T-helper 1 cell (primary cell): ENCODE measurements at regions not wholly inside any gene's neighbourhood (a gene's known extent, or its start where the extent isn't known, plus 50 kb on each side); places are given as distances from the start of the nearest gene placed in this dataset.

Source experiments
- DNase-seq, 5 donors: peaks; one replicate each; pipeline ENCODE4 v3.0.0-alpha.2; 2012 to 2020

DNA sequence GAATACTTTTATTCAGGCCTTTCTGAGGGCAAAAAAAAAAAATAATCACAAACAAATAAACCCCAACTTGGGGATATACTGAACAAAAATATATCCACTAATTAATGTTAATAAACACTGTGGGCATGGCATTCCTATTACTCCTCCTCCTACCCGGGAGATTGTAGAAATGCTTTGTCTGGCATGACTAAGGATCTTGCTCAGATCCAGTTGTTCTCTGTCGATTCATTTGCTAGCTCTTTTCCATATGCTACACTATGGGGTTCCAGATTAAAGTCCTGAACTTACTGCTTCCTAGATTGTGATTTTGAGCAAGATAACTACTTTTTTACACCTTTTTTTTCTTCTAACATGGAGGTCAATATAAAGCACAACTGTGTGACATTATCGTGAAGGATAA lies 102.2 kb upstream of the PRR16 start:
- no peak for DNase-seq

DNA sequence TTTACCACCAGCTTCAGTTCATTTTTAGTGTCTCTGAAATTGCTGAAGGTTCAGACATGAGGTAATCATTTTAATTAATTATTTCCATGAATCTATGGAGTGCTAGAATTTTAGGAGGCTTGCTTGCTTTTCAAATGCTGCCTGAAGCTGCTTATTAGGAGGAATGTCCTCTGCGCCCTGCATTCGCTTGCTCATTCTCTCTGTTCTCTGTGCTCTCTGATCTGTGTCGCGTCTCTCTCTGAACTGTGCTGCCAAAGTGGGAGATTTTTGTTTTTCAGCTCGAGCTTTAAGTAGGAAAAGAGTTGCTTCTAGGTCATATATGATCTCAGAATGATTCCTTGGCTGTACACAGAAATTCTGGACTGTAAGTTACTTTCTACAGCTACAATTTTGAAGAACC lies 101.7 kb upstream of the PRR16 start:
- DNase-seq, result no peak

DNA sequence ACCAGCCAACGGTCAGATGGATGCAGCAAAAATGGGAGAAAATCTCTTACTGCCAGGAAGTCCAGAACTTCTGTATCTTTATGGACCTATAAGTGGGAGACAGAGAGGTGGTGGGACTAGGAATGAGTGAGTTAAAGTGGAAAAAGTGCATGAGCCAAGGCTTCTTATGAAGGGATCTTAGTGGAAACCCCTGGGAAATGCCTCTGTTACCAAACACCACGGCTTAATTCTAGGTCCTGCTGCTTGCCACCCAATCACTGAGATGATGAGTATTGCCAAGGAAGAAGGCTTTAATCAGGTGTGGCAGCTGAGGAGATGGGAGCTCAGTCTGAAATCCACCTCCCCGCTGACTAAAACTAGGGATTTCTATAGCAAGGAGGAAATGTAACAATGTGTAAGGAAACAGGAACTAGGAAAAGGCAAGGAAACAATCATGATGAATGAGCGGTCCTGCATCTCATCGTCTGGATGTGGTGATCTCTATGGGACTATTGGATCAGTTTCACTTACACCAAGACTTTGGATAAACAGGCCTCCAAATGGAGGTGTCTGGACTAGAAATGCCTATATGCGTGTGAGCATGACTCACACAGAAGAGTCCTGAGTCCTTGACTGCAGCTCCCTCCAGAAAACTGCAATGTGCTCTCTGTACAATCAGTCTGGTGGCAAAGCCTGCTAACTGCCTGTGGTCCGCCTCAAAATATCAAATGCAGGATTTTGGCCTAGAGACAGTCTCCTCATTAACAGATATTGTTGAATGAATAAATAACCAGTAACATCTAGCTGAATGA lies 98.2 kb upstream of the PRR16 start:
- DNase-seq, result no peak

DNA sequence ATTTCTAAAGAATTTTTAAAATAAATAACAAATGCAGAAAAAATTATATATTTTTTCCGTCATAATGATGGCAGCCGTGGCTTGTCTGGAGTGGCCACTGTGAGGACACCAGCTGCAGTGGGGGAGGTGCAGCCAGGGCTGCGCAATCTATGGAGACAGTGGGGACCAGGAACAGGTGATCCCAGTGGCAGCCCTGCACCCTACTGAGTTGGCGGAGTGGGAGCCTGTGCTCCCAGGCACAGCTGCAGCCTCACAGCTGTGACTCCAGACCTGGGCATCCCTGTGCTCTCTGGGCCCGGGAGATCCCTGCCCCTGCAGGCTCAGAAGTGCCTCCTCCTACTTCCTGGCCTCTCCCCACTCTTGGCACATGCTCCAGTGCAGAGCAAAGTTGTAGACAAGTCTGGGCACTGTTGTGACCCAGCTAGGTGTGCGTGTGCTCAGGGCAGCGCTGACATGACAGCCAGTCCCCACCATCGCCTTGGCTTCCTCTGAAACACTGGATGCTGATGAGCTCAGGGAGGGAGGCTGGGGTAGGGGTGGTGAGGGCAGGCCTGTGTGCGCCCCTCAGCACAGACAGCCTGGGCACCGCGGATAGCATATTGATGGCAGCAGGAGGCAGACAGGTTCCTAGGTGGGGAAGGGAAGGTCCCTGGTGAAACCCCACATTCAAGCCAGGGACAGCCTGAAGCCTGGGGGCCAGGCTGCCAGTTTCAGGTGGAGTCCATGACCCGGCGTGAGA lies 96.0 kb upstream of the PRR16 start:
- DNase-seq, result no peak

DNA sequence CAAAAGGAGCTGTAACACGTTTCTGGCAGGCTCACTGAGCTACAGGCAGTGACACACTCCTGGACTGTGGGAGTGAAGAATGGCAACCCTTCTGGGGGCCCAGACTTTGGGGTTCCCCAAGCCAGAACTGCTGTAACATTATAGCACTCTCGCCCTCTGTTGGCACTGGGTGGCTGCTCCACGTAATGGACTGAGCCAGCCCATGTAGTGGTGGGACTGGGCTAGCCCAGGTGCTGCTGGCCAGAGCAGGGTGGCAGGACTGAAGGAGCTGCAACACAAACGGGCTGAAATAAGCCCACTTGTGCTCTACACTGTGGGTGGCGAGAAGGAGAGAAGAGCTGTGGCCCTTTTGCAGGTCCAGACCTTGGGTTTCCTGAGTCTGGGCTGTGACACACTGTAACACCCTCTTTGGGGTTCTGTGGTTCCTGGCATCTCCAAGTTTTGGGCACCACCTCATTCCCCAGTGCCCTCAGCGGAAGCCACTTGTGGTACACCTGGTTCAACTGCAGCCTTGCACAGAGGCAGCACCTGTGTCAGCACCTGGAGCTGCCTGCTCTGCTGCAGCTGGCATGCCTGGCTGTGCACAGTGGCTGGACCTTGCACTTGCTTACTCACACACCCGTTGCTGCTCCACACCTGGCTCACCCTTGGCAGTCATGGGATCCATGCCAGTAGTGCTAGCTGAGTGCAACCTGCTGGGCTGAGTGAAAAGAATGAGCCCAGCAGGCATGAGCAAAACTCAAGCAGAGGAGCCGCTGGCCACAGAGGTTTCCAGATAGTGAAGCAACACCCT lies 95.0 kb upstream of the PRR16 start:
- no peak for DNase-seq

DNA sequence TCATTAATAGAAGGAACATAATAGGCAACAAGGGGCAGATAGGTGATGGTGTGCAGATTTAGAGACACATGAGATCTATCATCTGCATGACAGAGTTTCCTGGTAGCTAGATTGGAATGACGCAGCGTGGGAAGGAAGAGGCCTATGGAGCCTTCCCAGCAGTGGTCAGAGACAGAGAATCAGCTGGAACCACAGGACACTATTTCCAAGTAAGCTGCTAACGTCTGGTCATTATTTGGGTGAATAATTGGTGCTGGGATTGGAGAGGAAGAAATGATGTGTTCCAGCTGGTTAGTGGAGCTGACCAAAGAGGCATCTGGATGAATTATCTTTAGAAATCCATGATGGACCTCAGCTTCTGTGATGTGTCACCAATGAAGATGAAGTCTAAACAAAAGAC lies 91.2 kb upstream of the PRR16 start:
- no peak for DNase-seq

DNA sequence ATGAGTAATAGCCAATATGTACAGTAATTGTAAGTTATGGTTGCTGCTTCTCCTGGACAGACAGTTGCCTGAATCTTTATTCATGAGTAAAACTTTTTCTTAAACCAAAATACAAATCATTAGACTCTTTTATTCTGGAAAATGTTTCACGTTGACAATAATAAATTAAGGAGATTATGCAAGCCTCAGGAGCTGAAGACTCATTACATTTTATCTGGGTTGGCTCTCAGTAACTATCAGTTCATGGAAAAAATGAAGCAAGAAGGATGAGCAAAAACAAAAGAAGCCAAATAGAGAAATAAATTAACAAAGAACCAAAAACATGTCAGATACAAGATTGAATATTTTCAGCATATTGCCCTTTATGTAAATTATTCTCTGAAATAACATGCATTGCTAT lies 88.9 kb upstream of the PRR16 start:
- no peak for DNase-seq

DNA sequence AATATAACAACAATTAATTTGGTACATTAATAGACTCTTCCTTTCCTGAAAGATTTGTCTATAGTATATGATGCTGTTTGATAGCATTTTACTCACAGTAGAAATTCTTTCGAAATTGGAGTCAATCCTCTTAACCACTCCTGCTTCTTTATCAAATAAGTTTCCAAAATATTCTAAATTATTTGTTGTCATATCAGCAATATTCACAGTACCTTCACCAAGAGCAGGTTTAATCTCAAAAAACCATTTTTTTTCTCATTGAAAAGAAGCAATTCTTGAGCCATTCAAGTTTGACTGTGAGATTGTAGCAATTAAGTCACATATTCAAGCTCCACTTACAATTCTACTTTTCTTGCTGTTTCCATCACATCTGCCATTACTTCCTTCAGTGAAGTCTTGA lies 83.5 kb upstream of the PRR16 start:
- DNase-seq, result no peak

DNA sequence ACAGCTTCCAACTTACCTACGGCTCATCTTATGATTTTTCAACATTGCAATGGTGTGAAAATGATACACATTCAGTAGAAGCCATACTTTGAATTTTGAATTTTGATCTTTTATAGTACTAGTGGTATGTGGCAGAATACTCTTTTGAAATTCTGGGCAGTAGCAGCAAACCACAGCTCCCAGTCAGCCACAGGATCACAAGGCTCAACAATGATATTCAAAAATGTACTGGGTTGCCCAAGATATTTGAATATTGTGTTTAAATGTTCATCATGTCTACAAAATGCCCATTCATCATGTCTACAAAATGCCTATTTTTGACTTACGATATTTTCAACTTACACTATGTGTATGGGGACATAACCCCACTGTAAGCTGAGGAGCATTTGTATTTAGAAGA lies 81.3 kb upstream of the PRR16 start:
- DNase-seq, result no peak

DNA sequence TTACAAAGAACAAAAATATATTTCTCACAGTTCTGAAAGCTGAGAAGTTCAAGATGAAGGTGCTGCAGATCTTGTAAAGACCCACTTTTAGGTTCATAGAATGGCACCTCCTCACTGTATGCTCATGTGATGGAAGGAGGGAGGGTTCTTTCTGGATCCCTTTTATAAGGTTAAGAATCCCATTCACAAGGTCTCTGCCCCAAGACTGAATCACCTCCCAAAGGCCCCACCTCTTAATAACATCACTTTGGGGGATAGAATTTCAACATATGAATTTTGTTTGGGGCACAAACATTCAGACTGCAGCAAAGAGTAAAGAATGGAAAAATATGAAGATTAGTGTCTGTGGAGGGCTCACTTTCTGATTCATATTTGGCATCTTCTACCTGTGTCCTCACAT lies 77.1 kb upstream of the PRR16 start:
- no peak for DNase-seq

DNA sequence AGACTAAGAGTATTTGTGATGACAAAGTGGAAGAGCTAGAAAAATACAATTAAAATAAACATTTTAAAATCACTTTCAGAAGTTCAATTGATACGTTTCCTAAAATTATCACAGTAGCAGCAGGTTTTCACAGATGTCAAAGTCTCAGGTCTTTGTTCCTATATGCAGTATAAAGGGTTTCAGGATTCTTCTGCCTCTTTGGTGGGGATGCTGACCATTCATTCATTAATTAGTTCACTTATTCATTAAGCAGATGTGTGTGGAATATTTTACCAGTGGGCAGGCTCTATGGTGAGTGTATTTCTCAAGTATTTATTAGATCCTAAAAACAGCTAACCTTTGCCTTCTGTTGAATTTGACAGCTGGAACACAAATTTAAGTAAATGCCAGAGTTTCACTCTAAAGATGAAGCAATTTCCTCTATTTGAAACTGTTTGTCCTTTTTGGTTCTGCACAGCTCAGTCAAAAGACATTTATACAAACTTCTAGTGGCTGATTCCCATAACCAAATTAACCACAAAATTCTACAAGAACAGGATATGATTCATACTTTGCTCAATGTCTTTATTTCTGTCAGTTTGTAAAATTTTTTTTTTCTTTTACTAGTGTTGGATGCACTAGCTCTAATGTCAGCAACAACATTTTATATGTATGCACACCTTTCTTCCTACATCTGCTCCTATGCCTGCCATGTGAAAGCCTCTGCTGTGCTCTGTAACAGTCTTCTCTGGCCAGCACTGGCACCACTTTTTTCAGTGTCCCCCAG lies 75.9 kb upstream of the PRR16 start:
- DNase-seq, result peak in 1 of 5 donors; percentile 58

DNA sequence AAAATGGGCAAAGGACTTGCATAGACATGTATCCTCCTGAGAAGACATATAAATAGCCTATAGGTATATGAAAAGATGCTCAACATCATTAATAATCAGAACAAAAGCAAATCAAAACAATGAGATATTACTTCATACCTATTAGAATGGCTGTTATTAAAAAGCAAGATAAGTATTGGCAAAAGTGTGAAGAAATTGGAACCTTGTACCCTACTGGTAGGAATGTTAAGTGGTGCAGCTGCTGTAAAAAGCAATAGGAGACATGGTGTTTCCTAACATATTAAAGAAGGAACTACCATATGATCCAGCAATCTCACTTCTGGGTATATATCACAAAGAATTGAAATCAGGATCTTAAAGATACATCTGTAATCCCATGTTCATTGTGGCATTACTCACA lies 69.8 kb upstream of the PRR16 start:
- DNase-seq, result no peak

DNA sequence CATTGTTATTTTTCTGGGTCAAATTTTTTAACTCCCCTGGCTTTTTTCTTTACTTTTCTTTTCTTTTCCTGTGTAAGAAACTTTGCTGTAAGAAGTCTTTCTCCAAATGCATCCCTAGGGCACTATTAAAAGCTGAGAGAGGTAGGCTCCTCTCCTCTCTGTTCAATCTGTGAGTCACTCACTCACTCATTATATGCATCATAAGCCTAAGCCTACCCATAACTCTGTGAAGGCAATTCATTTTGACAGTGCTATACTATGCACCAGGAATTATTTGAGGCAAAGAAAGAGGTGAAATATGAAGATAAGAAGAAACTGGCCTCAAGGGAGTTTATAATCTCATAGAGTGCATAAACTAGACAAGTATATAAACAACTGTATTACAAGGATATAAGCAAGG lies 67.9 kb upstream of the PRR16 start:
- no peak for DNase-seq

DNA sequence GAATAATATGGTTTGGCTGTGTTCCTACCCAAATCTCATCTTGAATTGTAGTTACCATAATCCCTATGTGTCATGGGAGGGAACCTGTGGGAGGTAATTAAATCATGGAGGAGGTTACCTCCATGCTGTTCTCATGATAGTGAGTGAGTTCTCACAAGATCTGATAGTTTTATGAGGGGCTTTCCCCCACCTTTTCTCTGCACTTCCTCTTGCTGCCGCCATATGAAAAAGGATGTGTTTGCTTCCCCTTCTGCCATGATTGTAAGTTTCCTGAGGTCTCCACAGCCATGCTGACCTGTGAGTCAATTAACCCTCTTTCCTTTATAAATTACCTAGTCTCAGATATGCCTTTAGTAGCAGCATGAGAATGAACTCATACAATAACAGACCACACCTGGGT lies 63.7 kb upstream of the PRR16 start:
- no peak for DNase-seq

DNA sequence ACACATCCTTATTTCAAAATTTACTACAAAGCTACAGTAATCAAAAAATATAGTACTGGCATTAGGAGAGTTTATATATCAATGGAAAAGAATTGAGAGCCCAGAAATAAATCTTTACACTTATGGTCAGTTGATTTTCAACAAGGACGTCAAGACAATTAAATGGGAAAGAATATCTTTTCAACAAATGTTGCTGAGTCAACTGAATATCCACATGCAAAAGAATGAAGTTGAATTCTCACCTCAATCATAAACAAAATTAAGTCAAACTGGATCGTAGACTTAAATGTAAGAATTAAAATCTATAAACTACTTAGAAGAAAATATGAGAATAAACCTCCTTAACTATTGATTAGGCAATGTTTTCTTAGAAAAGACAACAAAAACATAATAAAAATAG lies 61.5 kb upstream of the PRR16 start:
- no peak for DNase-seq

DNA sequence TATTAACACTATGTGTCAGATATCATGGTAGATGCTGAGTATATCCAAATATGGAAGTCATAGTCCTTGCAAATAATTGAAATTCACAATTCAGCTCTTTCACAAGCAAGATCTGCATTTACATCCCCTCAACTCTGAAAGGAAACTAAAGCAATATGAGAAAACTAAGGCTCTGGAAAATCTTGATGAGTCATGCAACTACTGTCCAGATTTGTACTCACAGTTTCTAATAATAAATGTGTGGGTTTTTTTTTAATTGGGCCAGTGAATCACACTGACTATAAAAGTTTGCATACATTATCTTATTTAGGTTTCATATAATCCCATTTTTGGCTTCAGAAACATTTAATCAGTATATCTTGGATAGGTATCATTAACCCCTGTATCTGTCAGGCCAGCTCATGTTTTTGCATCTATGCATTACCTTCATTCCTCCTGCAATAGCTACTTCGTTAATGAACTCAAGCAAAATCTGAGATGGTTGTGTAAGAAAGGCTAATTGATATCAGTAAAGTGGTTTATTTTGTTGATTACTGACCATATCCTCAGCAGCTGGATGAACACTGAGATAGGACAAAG lies 58.7 kb upstream of the PRR16 start:
- no peak for DNase-seq

DNA sequence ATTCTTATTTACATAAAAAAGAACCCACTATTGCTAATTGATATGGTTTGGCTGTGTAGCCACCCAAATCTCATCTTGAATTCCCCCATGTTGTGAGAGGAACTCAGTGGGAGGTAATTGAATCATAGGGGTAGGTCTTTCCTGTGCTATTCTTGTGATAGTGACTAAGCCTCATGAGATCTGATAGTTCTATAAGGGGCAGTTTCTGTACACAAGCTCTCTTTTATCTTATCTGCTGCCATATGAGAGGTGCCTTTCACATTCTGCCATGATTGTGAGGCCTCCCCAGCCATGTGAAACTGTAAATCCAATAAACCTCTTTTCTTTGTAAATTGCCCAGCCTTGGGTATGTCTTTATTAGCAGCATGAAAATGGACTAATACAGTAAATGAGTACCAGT lies 58.2 kb upstream of the PRR16 start:
- DNase-seq, result no peak

DNA sequence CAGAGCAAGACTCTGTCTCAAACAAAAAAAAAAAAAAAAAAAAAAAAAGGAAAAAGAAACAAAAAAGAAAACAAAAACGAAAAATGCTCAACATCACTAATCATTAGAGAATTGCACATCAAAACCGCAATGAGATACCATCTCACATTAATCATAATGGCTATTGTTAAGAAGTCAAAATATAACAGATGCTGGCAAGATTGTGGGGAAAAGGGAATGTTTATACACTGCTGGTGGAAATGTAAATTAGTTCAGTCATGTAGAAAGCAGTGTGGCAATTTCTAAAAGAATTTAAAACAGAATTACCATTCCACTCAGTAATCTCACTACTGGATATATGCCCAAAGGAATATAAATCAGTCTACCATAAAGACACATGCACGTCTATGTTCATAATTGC lies 50.4 kb upstream of the PRR16 start:
- DNase-seq, result no peak
